Duodenal mucosa (tissue), 2 donors: ENCODE measurements at regions not wholly inside any gene's neighbourhood (a gene's known extent, or its start where the extent isn't known, plus 50 kb on each side); places are given as distances from the start of the nearest gene placed in this dataset.

ENCODE experiments used
- H3K27ac ChIP-seq: one replicate; pipeline ENCODE4 v1.7.0; 2013; ENCODE audit warnings: low read depth, low read length
- H3K27me3 ChIP-seq, 2 donors: one replicate each; pipeline ENCODE4 v1.7.0; 2013; ENCODE audit warnings: low read length in 2 of 2, control low read depth in 1 of 2; ENCODE audit not compliant: insufficient read depth in 2 of 2, control insufficient read depth in 1 of 2
- H3K36me3 ChIP-seq, 2 donors: one replicate each; pipeline ENCODE4 v1.7.0; 2013; ENCODE audit warnings: low read length in 2 of 2, control low read depth in 1 of 2; ENCODE audit not compliant: insufficient read depth in 2 of 2, control insufficient read depth in 1 of 2
- H3K4me1 ChIP-seq, 2 donors: one replicate each; pipeline ENCODE4 v1.7.0; 2013; ENCODE audit warnings: low read length in 2 of 2, control low read depth in 1 of 2; ENCODE audit not compliant: insufficient read depth in 2 of 2, control insufficient read depth in 1 of 2
- H3K4me3 ChIP-seq, 2 donors: one replicate each; pipeline ENCODE4 v1.7.0; 2013; ENCODE audit warnings: low read length in 2 of 2, low read depth in 1 of 2
- H3K9ac ChIP-seq, 2 donors: one replicate each; pipeline ENCODE4 v1.7.0; 2013; ENCODE audit warnings: low read length in 2 of 2, low read depth in 1 of 2
- H3K9me3 ChIP-seq, 2 donors: one replicate each; pipeline ENCODE4 v1.7.0; 2013; ENCODE audit warnings: low read length in 2 of 2, control low read depth in 1 of 2; ENCODE audit not compliant: control insufficient read depth in 1 of 2

GRCh38 chr3:31431321-31431720 lies 101.4 kb upstream of the STT3B start:
- H3K27ac ChIP-seq = no peak overlapping the region
- H3K4me3 ChIP-seq = no peak overlapping the region
- no peaks in the 10 kb centered on the region for H3K27me3 ChIP-seq
- no peaks in the 10 kb centered on the region for H3K36me3 ChIP-seq
- peaks cover 0 to under 1% of the 10 kb centered on the region in 2 donors for H3K9me3 ChIP-seq
- H3K9ac ChIP-seq = no peak overlapping the region
- no peaks in the 10 kb centered on the region for H3K4me1 ChIP-seq

GRCh38 chr3:31432897-31433678 lies 99.6 kb upstream of the STT3B start:
- no peaks in the 10 kb centered on the region for H3K27me3 ChIP-seq
- H3K27ac ChIP-seq = no peak overlapping the region
- H3K4me3 ChIP-seq = no peak overlapping the region
- H3K4me1 ChIP-seq = no peaks in the 10 kb centered on the region
- peaks cover 8 to 11% of the 10 kb centered on the region in 2 donors for H3K9me3 ChIP-seq
- no peak overlapping the region for H3K9ac ChIP-seq
- no peaks in the 10 kb centered on the region for H3K36me3 ChIP-seq

DNA sequence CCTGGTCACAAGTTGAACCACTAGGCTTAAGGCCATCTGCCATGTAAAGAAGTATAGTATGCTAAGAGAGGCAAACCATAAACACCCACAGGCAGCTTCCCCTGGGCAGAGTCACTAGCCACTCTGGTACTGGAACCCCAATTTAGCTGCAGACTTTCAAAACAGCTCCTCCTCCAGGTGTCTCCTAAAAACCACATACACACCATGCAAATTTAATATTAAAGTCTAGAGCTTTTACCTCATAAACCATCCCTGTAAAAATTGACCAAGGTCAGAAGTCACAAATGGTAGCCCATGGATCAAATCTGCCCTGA lies 99.1 kb upstream of the STT3B start:
- Histone ChIP-seq H3K4me1 (no peaks in the 10 kb centered on the region), H3K36me3 (no peaks in the 10 kb centered on the region), H3K4me3 (no peak overlapping the region), H3K27me3 (no peaks in the 10 kb centered on the region), H3K9me3 (peaks cover 8 to 11% of the 10 kb centered on the region in 2 donors), H3K27ac (no peak overlapping the region), H3K9ac (no peak overlapping the region)

DNA sequence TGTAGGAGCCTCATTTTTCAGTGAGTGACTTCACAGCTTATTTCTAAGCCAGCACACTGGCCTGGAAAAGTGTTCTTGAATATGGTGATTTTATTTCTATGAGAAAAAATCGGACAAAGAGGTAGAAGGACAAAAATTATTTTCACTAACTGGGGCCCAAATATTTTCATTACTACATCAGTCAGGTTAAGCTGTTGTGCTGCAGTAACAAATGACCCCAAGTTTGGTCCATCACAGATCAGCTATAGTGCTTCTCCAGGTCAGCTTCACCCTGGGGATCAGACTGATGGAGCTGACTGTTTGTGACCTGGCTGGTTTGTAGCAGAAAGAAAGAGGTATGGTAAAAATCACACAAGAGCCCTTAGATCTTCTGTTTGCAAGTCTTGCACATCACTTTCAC lies 97.9 kb upstream of the STT3B start:
- H3K4me1 ChIP-seq = no peaks in the 10 kb centered on the region
- H3K9ac ChIP-seq = no peak overlapping the region
- peaks cover 8 to 11% of the 10 kb centered on the region in 2 donors for H3K9me3 ChIP-seq
- no peaks in the 10 kb centered on the region for H3K27me3 ChIP-seq
- no peak overlapping the region for H3K4me3 ChIP-seq
- no peaks in the 10 kb centered on the region for H3K36me3 ChIP-seq
- H3K27ac ChIP-seq = no peak overlapping the region

GRCh38 chr3:31436830-31437229 lies 95.9 kb upstream of the STT3B start:
- no peaks in the 10 kb centered on the region for H3K4me1 ChIP-seq
- no peak overlapping the region for H3K4me3 ChIP-seq
- peaks cover 8 to 11% of the 10 kb centered on the region in 2 donors for H3K9me3 ChIP-seq
- H3K36me3 ChIP-seq = no peaks in the 10 kb centered on the region
- no peaks in the 10 kb centered on the region for H3K27me3 ChIP-seq
- H3K27ac ChIP-seq = no peak overlapping the region
- H3K9ac ChIP-seq = no peak overlapping the region

- Histone ChIP-seq H3K4me1 (no peaks in the 10 kb centered on the region), H3K27me3 (no peaks in the 10 kb centered on the region), H3K9ac (no peak overlapping the region), H3K36me3 (no peaks in the 10 kb centered on the region), H3K9me3 (peaks cover 8 to 11% of the 10 kb centered on the region in 2 donors), H3K4me3 (no peak overlapping the region), H3K27ac (no peak overlapping the region)
Measured at GRCh38 chr3:31438742-31439141, 94.0 kb upstream of the STT3B start.

DNA sequence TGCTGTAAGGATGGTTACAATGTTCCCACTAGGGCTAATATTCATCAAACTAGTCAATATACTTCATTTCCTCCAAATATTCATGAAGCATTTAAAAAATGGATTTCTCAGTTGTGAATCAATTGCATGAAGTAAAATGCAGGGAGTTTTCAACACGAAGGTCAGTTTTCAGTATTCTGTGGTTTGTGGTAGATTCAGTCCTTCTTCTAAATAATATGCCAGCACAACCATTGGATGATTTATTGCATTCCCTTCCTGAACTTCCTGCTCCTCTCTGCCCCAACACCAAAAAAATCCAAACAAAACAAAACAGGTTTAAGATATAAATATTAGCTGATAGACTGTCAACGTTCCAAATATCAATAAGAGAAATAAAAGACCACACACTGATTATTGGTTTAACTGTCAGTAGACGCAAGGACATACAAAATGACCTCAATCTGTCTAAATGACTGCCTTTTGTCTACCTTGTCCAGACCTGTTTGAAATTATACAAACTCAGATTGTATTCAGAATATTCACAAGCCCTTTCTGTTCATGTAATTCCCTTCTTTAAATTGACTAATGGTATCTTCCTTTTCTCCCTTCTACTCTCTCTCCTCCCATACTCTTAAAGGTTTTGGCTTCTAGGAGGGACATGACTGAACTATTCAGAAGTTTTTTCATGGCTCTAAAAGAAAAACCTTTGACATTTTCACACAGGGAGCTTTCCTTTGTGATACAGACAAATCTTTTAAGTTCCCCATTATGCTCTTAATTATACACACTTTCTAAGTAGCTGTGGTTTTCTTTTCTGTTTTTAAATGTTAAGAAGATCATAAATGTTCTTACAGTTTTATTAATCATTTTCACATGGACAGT lies 92.6 kb upstream of the STT3B start:
- no peak overlapping the region for H3K4me3 ChIP-seq
- H3K36me3 ChIP-seq = no peaks in the 10 kb centered on the region
- H3K4me1 ChIP-seq = no peaks in the 10 kb centered on the region
- no peak overlapping the region for H3K9ac ChIP-seq
- H3K27me3 ChIP-seq = no peaks in the 10 kb centered on the region
- peaks cover 8 to 11% of the 10 kb centered on the region in 2 donors for H3K9me3 ChIP-seq
- H3K27ac ChIP-seq = no peak overlapping the region

- no peak overlapping the region for H3K27ac ChIP-seq
- no peaks in the 10 kb centered on the region for H3K36me3 ChIP-seq
Measured at GRCh38 chr3:31440878-31441277, 91.8 kb upstream of the STT3B start.

GRCh38 chr3:31442755-31443154 lies 90.0 kb upstream of the STT3B start:
- H3K4me1 ChIP-seq = no peaks in the 10 kb centered on the region
- no peaks in the 10 kb centered on the region for H3K36me3 ChIP-seq
- no peaks in the 10 kb centered on the region for H3K27me3 ChIP-seq
- H3K9ac ChIP-seq = no peak overlapping the region
- H3K9me3 ChIP-seq = no peaks in the 10 kb centered on the region
- no peak overlapping the region for H3K27ac ChIP-seq
- no peak overlapping the region for H3K4me3 ChIP-seq

More at GRCh38 chr3:31440878-31441277, 91.8 kb upstream of the STT3B start:
- Histone ChIP-seq H3K4me3 (no peak overlapping the region), H3K9ac (no peak overlapping the region), H3K27me3 (no peaks in the 10 kb centered on the region), H3K4me1 (no peaks in the 10 kb centered on the region), H3K9me3 (peaks cover 8 to 11% of the 10 kb centered on the region in 2 donors)
